GM18907 (cell line): ENCODE measurements at regions not wholly inside any gene's neighbourhood (a gene's known extent, or its start where the extent isn't known, plus 50 kb on each side); places are given as distances from the start of the nearest gene placed in this dataset.

ENCODE experiments used
- ATAC-seq: cut with Tn5 transposase; IDR thresholded peaks from one replicate; pipeline ENCODE4 v1.9.1; 2021; ENCODE audit warnings: mild to moderate bottlenecking, moderate library complexity; ENCODE audit not compliant: unreplicated experiment

DNA sequence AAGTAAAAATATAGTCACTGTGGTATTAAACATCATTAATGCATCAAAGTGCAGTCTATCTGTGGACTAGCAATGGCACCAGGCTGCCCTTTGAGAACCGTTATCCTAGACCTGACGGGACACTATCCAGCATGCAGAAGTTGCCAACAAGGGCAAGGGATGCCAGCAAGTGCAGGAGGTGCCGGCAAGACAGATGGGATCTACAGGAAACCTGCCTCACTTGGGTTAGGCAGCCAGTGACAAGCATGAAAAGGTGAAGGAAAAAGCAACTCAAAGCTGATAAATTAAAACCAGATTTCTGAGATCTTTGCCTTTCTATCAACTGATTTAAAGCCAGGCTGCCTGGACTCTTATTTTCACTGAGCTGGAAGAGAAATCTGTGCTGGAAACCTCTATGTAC lies 315.2 kb upstream of the PDE4D start:
- ATAC-seq, result no peak

DNA sequence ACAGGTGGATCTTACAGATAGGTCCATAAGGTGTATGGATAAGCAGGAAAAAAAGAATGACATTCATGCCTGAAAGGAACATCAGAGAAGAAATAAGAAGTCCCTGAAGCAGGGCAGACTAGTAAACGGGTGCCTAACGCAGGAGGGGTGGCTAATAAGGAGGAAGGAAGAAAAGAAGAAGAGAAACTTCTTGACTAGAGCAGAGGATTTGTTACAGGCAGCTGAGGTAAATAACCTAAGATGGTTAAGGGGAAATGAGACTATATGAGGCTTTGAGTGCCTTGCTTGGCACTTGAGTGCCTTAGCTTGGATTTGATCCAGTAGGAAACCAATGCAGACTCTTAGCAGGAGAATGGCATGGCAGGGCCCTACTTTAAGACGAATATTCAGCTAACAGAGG lies 313.5 kb upstream of the PDE4D start:
- peak; percentile 98 for ATAC-seq

DNA sequence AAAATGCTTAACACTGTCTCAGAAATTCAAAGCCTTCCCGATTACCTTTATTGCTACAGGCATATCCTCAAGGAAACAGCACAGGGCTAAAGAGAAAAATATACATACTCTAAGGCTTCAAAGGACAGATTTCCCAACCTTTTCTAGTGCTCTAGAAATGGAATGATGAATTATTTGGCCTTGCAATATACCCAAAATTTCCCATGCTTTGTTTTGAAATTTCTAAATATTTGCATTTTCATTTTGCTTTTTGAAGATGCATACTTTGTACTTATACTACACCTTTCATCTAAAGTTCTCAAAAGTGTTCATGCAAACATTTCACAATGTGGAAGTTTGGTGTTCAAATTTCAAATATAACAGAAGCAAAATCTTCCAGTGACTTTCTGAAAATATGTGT lies 312.7 kb upstream of the PDE4D start:
- ATAC-seq, result no peak

DNA sequence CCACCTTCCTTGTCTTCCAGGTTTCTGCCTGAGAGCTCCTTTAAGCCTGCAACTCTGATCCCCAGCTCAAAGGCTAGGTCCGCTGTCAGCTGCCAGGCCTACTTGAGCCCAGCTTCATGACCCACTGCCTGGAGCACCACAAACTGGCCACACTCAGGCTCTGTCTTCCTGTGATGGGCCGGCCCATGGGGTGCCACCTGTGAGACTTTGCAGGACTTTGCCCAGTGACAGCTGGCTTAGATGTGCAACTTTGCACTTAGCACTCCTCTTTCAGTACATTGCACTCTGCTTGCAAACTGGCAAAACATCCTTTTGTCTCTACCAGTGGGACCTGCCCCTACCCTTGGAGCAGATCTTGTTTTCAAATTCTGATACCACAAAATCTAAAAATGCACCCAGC lies 311.5 kb upstream of the PDE4D start:
- ATAC-seq, result no peak

GRCh38 chr5:60196385-60197113 lies 303.0 kb upstream of the PDE4D start:
- ATAC-seq, result no peak

GRCh38 chr5:60195551-60195950 lies 302.0 kb upstream of the PDE4D start:
- no peak for ATAC-seq

- no peak for ATAC-seq
Measured at GRCh38 chr5:60195083-60195482, 301.6 kb upstream of the PDE4D start.

DNA sequence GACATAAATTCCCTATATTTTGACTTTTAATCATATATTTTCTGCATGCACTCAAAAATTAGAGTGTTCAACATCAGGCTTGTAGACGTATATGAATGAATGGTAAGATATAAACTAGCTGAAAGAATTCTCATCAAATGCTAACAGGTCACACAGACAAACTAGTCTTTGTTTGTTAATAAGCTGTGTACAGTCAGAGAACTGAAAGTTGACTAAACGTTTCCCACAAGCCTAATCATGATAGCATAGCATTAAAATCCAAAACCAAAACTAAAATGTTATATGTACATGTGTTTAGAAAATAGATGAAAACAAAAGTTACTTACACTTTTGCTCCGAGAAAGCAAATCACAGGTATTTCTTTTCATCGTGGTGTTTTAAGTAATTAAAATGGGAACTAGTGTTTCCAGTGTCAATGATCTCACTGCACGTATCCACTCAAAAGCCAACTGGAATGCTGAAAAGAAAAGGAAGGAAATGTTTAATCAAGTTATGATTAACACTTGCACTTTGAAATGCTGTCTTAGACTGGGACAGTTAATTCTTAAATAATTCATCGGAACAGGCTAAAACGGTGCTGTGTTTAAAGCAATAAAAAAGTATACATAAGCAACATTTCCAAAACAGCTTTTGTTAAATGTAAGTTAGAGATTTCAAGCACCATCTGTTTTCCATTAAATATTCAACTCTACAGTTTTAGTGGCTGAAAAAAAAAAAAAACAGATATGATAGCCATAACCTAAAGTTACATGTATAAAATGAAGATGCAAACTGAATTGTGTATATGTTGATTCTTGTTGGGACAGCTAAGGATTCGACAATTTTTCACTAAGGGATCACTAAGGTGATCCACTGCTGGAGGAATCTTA lies 291.9 kb upstream of the PDE4D start:
- peak; percentile 61 for ATAC-seq

GRCh38 chr5:60184606-60185005 lies 291.1 kb upstream of the PDE4D start:
- no peak for ATAC-seq

GRCh38 chr5:60183881-60184280 lies 290.4 kb upstream of the PDE4D start:
- peak; percentile 84 for ATAC-seq

GRCh38 chr5:60178101-60178500 lies 284.6 kb upstream of the PDE4D start:
- ATAC-seq, result no peak

DNA sequence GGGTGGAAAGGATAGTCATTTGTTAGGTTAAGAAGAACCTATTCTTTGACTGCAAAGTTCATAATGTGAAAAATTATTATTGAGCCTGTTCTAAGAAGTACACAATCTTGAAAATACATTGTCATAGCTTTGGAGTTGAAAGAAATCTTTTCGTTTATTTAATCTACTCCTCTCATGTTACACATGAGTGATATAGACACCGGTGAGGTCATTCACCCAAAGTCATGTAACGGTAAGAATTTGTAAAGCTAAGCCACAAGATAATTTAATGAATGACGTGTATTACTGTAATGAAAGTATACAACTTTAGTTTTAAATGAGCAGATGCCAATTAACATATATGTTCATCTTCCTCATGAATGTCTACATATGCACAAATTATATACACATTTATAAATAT lies 284.1 kb upstream of the PDE4D start:
- ATAC-seq, result no peak

DNA sequence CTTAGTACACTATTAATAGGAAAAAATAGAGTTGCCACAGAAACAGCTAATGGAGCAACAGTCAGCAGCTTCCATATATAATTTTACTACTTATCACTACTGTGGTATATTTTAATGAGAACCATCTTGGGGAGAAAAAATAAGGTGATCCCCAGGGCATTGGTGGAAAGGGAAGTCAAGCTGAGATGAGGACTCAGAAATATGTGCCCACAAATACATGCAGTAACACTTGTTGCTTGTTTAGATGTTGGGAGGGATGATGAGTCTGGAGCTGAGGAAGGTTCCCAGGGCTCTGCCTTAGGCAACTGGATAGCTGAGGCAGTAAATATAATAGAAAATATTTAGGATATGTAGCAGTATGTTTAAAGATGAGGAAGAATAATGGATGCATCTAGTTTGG lies 280.1 kb upstream of the PDE4D start:
- ATAC-seq, result no peak

DNA sequence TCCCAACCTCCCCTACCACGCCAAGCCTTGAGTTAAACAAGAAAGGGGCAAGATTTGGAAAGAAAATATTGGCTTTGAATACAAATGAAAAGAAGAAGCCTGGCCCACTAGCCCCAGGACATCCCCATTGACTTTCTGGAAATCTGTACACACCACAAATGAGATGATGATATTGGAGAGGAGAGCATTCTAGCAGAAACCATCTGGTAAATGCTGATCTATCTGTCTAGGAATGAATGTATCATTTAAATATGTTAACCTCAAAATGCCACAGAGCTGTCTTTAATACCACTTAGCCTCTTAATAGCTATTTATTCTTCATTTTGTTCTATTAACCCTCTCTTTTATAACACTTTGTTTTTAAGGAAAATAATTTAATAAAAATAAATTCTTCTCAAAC lies 270.2 kb upstream of the PDE4D start:
- ATAC-seq, result no peak

GRCh38 chr5:60162441-60162840 lies 268.9 kb upstream of the PDE4D start:
- ATAC-seq, result no peak

GRCh38 chr5:60161340-60161934 lies 267.9 kb upstream of the PDE4D start:
- ATAC-seq, result peak; percentile 90

DNA sequence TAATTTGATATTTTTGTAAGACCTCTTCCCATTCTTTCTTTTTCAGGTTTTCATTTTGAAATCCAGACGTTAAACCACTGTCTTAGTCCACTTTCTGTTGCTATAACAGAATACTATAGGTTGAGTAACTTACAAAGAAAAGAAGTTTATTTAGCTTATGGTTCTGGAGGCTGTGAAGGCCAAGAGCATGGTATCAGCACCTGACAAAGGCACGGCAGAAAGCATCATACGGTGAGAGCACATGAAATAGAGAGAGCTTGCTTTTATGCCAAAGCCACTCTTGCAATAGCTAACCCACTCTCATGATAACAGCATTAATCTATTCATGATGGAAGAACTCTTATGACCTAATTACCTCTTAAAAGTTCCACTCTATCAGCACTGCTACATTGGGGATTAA lies 255.6 kb upstream of the PDE4D start:
- ATAC-seq, result no peak

GRCh38 chr5:60148366-60148765 lies 254.8 kb upstream of the PDE4D start:
- ATAC-seq, result no peak

GRCh38 chr5:60147791-60148190 lies 254.3 kb upstream of the PDE4D start:
- no peak for ATAC-seq

GRCh38 chr5:60143942-60144549 lies 250.5 kb upstream of the PDE4D start:
- no peak for ATAC-seq

DNA sequence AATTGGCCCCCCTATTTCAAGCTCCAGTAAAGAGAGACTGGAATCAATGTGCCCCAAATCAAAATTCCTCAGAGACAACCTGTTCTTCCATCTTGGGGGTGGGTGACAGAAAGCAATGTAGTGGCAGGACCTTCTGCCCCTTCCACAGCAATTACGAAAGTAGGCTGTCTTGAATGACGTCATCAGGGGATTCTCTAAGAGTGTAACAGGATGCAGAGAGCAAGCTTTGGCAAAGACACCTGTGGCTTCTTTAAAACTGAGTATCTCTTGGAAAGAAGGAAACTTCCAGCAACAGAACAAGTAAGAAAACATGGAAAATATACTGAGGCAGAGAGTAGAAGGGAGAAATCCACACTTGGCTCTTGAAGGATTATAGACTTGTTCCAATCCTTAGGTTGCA lies 247.6 kb upstream of the PDE4D start:
- no peak for ATAC-seq

DNA sequence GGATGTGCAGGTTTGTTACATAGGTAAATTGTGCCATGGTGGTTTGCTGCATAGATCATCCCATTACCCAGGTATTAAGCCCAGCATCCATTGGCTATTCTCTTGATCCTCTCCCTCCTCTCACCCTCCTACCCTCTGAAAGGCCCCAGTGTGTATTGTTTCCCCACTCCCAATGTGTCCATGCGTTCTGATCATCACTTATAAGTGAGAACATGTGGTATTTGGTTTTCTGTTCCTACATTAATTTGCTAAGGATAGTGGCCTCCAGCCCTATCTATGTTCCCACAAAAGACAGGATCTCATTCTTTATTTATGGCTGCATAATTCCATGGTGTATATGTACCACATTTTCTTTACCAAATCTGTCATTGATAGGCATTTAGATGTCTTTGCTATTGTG lies 243.3 kb upstream of the PDE4D start:
- ATAC-seq, result no peak
